GM23338 (cell line): ENCODE measurements at regions not wholly inside any gene's neighbourhood (a gene's known extent, or its start where the extent isn't known, plus 50 kb on each side); places are given as distances from the start of the nearest gene placed in this dataset.

ENCODE experiments used
- ATAC-seq: fragments of 200-7000 bp; cut with Tn5 transposase; 3 replicates; pipeline ENCODE4 v1.9.1; 2020
- DNase-seq: peaks from one replicate; pipeline ENCODE4 v3.0.0-alpha.2; 2015; ENCODE audit warnings: low spot score
- H2AFZ ChIP-seq: fragments of 200-600 bp; sonication (generic); 2 replicates; pipeline ENCODE4 v1.8.0; 2016; ENCODE audit warnings: antibody characterized with exemption, mild to moderate bottlenecking, moderate library complexity
- H3F3A ChIP-seq: fragments of 200-600 bp; sonication (generic); replicated peaks from 2 replicates; pipeline ENCODE4 v1.8.0; 2017; ENCODE audit warnings: antibody characterized with exemption, mixed run types, low read depth
- H3K27ac ChIP-seq: fragments of 200-600 bp; sonication (generic); 2 replicates; pipeline ENCODE4 v1.6.1; 2016; ENCODE audit warnings: low read depth
- H3K27me3 ChIP-seq: fragments of 200-600 bp; sonication (generic); 2 replicates; pipeline ENCODE4 v1.8.0; 2016; ENCODE audit warnings: mild to moderate bottlenecking, mixed run types, moderate library complexity; ENCODE audit not compliant: insufficient read depth
- H3K36me3 ChIP-seq: fragments of 200-600 bp; sonication (generic); 2 replicates; pipeline ENCODE4 v1.8.0; 2016; ENCODE audit warnings: mild to moderate bottlenecking; ENCODE audit not compliant: insufficient read depth
- H3K4me1 ChIP-seq: fragments of 200-600 bp; sonication (generic); 2 replicates; pipeline ENCODE4 v1.8.0; 2016; ENCODE audit warnings: mild to moderate bottlenecking, moderate library complexity; ENCODE audit not compliant: insufficient read depth
- H3K4me2 ChIP-seq: fragments of 200-600 bp; sonication (generic); 2 replicates; pipeline ENCODE4 v1.7.1; 2017; ENCODE audit warnings: mixed run types
- H3K4me3 ChIP-seq: fragments of 200-600 bp; sonication (generic); 2 replicates; pipeline ENCODE4 v1.6.1; 2016; ENCODE audit warnings: mixed run types
- H3K79me2 ChIP-seq: fragments of 200-600 bp; sonication (generic); replicated peaks from 2 replicates; pipeline ENCODE4 v1.8.0; 2017; ENCODE audit warnings: mild to moderate bottlenecking; ENCODE audit not compliant: insufficient read depth
- H3K9me2 ChIP-seq: fragments of 200-600 bp; sonication (generic); 2 replicates; pipeline ENCODE4 v1.8.0; 2017; ENCODE audit not compliant: insufficient read depth
- H4K20me1 ChIP-seq: fragments of 200-600 bp; sonication (generic); replicated peaks from 2 replicates; pipeline ENCODE4 v1.8.0; 2017; ENCODE audit warnings: mild to moderate bottlenecking; ENCODE audit not compliant: insufficient read depth
- H3K27ac Mint-ChIP-seq: 2 replicates; pipeline ENCODE4 v1.8.0; 2020; ENCODE audit warnings: inconsistent platforms, mild to moderate bottlenecking, moderate library complexity, mixed read lengths
- H3K27me3 Mint-ChIP-seq: 3 replicates; pipeline ENCODE4 v1.8.0; 2022; ENCODE audit warnings: low read depth, mild to moderate bottlenecking, moderate library complexity, mixed read lengths, inconsistent platforms; ENCODE audit not compliant: insufficient read depth, poor library complexity
- H3K36me3 Mint-ChIP-seq: 3 replicates; pipeline ENCODE4 v1.8.0; 2021; ENCODE audit warnings: low read depth, mild to moderate bottlenecking, inconsistent platforms, moderate library complexity, mixed read lengths
- H3K4me1 Mint-ChIP-seq: 3 replicates; pipeline ENCODE4 v1.8.0; 2020; ENCODE audit warnings: mild to moderate bottlenecking, inconsistent platforms, mixed read lengths
- H3K4me3 Mint-ChIP-seq: 3 replicates; pipeline ENCODE4 v1.8.0; 2021; ENCODE audit warnings: moderate library complexity, mild to moderate bottlenecking, inconsistent platforms, mixed read lengths
- H3K9me3 Mint-ChIP-seq: 3 replicates; pipeline ENCODE4 v1.8.0; 2020; ENCODE audit warnings: moderate library complexity, mild to moderate bottlenecking, inconsistent platforms, mixed read lengths
- CTCF ChIP-seq, 2 experiments: fragments of 200-600 bp in 1 of 2; sonication (generic) in 1 of 2; conservative IDR thresholded peaks; 2 replicates each; pipeline versions ENCODE4 v1.5.1 to v1.6.1; 2016 to 2017; ENCODE audit warnings: antibody characterized with exemption in 2 of 2, low read depth in 2 of 2, mild to moderate bottlenecking in 2 of 2, moderate library complexity in 1 of 2
- EZH2 ChIP-seq: fragments of 200-600 bp; sonication (generic); IDR thresholded peaks from one replicate; pipeline ENCODE4 v1.8.0; 2017; ENCODE audit warnings: antibody characterized with exemption, mild to moderate bottlenecking, low read depth; ENCODE audit not compliant: unreplicated experiment
- STAT1 ChIP-seq: IDR thresholded peaks from one replicate; pipeline ENCODE4 v1.6.1; 2016; ENCODE audit warnings: antibody characterized with exemption; ENCODE audit not compliant: unreplicated experiment
- ZNF462 ChIP-seq: fragments of 250-450 bp; sonication (Bioruptor Pico); IDR thresholded peaks from 2 replicates; pipeline ENCODE4 v1.5.0; 2020; ENCODE audit warnings: mild to moderate bottlenecking, moderate library complexity

GRCh38 chr3:164196477-164196876 lies 881.8 kb downstream of the SI start (continued):
- TF ChIP-seq EZH2 = no peak

- Mint-ChIP-seq H3K27ac (no peak overlapping the region), H3K36me3 (no peaks in the 10 kb centered on the region), H3K4me1 (peaks cover under 1% of the 10 kb centered on the region; the same call in 1 of the 3 replicates), H3K9me3 (no peaks in the 10 kb centered on the region), H3K4me3 (no peak overlapping the region), H3K27me3 (no peaks in the 10 kb centered on the region)
- TF ChIP-seq CTCF (conservative IDR thresholded peaks at IDR 0.05; ENCODE audit: low read depth in 2 of 2) = peak; percentile 57 to 61
- TF ChIP-seq STAT1 = no peak
- no peak for TF ChIP-seq ZNF462
- no peak overlapping the region for H3K27ac ChIP-seq
- H3K9me2 ChIP-seq = no peaks in the 10 kb centered on the region
- H3K79me2 ChIP-seq = no peaks in the 10 kb centered on the region
- H3K4me3 ChIP-seq = no peak overlapping the region
- no peaks in the 10 kb centered on the region for H3K27me3 ChIP-seq
- ATAC-seq (peak; percentile 38; the same call in 2 of the 3 replicates), DNase-seq (peak; percentile 60)
- no peak overlapping the region for H3K4me2 ChIP-seq
- H3K36me3 ChIP-seq = no peaks in the 10 kb centered on the region
- no peaks in the 10 kb centered on the region for H4K20me1 ChIP-seq
- no peaks in the 10 kb centered on the region for H3K4me1 ChIP-seq
- H2AFZ ChIP-seq = no peak overlapping the region
- H3F3A ChIP-seq = no peaks in the 10 kb centered on the region
Measured at GRCh38 chr3:164194842-164195241, 883.5 kb downstream of the SI start.
